CD4-positive, alpha-beta T cell treated with Interferon gamma for 1 hour (primary cell): ENCODE measurements at regions not wholly inside any gene's neighbourhood (a gene's known extent, or its start where the extent isn't known, plus 50 kb on each side); places are given as distances from the start of the nearest gene placed in this dataset.
"Not testable (repeated sequence)": the region's sequence is repeated elsewhere in the genome, so short reads cannot be mapped to it uniquely, and the experiment has no call there.

Experiments
- DNase-seq: peaks from one replicate; pipeline ENCODE4 v3.0.0-alpha.2; 2020

DNA sequence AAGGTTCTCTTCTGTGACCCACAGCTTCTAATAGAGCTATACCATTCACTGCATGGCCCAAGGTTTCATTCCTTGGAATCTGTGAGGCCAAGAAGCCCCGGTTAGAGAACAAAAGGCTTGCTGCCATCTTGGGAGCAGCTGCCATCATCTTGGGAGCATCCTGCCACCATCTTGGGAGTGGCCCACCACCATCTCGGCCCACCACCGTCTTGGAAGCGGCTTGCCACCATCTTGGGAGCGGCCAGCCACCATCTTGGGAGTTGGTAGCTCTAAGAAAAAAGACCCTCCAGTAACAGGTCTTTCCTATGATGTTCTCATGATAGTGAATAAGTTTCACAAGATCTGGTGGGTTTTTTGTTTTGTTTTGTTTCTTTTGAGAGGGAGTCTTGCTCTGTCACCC is 703.9 kb upstream of the ANO3 start:
- no peak for DNase-seq

DNA sequence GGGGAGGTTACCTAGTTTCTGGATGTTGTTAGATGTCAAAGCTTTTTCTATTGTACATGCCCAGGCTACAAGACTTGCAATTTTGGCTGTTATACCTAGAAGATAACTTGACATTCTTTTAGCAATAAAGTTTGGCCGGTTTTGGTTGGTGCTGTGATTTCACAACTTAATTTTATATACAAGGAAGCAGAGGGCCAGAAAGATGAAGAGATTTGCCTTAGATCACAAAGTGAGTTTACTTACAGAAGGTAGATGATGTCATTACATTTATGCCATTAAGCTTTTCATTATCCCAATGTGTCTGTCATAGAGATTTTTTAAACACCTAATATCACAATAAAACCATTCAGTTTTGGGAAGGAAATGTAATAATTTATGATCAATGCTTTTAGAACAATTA is 698.7 kb upstream of the ANO3 start:
- DNase-seq = no peak

DNA sequence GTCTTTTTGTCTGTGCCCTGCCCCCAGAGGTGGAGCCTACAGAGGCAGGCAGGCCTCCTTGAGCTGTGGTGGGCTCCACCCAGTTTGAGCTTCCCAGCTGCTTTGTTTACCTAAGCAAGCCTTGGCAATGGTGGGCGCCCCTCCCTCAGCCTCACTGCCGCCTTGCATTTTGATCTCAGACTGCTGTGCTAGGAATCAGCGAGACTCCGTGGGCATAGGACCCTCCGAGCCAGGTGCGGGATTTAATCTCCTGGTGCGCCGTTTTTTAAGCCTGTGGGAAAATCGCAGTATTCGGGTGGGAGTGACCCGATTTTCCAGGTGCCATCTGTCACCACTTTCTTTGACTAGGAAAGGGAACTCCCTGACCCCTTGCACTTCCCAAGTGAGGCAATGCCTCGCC is 682.7 kb upstream of the ANO3 start:
- DNase-seq = not testable (repeated sequence)

DNA sequence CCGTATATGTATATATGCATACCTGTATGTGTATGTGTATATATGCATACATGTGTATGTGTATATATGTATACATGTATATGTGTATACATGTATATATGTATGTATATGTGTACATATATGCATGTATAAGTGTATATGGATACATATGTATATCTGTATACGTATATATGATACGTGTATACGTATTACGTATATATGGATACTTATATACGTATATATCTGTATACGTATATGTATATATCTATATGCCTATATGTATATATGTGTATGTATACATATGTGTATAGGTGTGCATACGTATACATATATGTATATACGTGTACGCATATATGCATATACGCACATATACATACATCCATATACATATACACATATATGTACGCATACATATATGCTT is 681.6 kb upstream of the ANO3 start:
- DNase-seq = no peak

DNA sequence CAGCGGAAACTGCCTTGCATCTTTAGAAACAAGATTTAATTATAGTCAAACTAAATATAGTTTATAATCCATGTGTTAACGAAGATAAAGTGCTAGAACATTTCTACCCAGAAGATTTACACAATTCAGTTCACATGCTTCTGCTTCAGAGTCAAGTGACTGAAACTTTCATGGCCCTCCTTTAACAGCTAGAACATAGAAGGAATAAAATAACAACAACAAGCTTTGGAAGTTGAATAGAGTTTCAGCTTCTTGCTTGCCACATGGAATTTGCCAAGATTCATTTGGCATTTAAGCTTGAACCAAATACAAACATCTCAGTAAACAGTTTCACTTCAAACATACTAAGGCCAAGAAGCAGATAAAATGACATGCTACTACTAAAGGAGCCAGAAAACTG is 676.3 kb upstream of the ANO3 start:
- no peak for DNase-seq

DNA sequence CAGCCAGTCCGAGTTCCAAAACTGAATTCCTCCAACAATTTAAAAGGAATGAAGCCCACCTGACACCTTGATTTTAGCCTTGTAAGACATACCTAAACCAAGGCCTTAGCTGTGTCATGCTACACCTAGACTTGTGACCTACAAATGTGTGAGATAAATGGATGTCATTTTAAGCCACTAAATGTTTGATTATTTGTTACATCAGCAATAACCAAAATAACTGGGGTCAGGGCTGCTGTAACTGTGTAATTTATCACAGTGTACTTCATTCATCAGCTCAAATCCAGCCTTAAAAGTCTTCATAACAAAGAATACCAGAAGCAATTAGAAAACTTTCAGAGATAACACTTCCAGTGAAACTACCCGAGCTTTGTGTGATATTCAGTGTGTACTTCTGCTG is 673.0 kb upstream of the ANO3 start:
- DNase-seq = no peak

DNA sequence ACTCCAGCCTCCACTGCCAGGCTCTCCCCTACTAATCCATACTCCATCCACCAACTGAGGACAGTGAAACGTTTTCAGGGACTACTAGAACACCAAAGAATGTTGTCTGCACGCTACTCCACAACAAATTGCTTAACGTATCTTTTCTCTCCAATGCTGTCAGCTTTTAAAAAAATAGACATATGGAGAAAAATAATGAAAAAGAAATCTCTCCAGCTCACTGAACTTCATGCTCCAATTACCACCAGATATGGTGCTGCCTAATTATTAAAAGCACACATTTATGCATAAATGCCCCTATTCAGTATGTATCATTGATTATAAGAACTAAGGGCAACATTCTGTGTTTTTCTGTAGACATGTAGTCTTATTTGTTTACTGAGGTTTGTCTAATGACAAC is 672.2 kb upstream of the ANO3 start:
- DNase-seq = no peak

DNA sequence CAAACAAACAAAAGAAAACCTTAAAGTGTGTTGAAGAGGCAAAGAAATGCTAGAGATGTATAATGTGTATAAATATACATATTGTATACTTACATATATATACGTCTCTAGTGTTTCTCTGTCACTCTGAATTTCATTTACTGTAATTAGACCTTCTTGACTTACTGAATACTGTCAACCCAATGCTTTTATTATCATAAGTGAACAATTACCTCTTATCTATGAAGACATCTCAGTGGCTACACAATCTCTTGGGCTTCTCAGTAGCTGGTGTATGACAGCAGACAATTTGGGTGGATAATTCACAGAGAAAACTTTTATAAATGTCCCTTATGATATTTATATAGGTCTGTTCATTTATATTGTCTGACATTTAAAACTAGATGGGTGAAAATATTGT is 664.1 kb upstream of the ANO3 start:
- DNase-seq = no peak

DNA sequence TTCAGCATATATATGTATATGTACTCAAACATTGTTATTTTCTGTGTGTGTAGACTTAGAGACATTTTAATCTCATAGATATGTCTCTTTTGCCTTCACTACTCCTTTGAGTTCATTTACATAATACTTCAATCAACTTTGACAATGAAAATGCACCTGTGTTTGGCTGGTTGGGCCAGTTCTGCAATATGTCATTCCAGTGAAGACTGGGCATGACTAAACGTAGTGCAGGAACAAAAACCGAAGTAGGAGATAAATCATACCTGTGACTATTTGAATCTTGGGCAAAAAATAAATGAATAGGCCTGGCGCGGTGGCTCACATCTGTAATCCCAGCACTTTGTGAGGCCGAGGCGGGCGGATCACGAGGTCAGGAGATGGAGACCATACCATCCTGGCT is 640.0 kb upstream of the ANO3 start:
- DNase-seq = no peak

DNA sequence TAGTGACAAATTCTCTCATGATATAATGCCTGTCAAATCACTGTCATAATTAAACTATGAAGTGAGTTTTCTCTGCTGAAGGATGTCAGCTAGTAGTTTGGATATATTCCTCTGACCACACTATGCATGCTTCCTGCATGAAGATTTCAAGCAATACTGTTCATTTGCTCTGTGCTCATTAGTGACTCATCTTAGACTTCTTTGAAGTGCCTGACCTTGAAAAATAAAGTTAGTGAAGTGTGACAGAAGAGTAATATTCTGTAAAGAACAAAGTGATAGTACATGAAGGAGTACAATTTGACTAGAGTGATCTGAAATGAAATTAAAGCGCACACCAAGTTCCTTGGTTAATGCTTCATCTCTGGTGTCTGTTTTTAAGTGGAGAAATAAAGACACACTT is 629.5 kb upstream of the ANO3 start:
- DNase-seq = no peak

DNA sequence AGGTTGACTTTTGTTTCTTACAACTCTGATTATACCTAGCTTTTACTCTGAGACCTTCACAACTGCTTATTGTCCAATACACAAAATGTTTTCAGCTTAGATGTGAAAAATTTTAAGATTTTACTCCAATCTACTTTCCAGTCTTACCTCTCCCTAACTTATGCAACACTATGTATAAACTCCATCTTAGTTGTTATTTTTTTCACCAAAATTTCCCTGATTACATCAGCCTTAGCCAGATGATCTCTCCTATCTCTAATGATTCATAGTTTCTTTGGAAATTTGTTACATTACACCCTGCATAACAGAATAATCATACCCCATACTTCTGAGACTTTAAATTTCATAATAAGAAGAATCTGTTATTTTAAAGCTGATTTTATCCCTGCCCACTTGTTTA is 621.0 kb upstream of the ANO3 start:
- no peak for DNase-seq

DNA sequence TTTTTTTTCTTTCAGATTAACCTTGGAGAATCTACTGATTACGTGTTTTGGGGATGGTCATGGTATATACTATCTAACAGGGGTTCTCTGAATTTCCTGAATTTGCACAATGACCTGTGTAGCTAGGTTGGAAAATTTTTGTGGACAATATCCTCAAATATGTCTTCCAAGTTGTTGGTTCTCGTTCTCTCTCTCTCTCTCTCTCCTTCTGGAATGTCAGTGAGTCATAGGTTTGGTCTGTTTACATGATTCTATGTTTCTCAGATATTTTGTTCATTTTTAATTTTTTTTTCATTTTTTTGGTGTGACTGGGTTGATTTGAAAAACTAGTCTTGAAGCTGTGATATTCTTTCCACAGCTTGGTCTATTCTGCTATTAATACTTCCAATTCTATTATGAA is 604.0 kb upstream of the ANO3 start:
- no peak for DNase-seq

DNA sequence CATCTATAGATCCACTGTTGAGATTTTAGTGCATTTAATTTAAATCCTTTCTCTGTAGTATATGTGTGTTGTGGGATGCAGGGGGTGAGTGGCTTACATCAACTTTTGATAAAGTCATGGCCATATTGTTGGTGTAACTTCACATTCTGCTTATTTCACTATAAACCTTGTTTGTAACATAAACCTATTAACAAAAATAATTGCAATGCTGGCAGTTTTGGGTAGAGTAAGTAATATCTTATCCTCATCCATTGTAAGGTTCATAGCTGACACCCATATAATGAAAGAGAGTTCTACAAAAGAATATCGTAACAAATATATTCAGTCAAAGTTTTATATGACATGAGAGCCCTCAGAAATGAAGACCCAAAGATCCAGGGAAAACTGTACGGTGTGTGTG is 601.7 kb upstream of the ANO3 start:
- no peak for DNase-seq

DNA sequence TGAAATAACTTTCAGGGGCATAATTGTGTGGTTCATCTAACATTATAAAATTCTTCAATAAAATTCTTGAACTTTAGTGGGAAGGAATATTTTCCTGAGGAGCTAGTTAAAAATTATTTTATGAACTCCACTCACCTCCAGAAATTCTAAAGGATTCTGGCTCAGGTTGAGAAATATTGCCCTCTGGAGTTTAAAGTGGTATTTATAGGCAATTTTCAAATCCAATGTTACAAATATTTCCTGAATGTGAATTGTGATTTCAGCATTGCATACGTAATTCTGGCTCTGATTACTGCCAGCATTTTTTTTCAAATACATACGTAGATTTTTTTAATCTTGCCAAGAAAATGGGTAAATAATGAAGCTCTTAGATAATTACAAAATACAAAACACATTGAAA is 598.2 kb upstream of the ANO3 start:
- no peak for DNase-seq

DNA sequence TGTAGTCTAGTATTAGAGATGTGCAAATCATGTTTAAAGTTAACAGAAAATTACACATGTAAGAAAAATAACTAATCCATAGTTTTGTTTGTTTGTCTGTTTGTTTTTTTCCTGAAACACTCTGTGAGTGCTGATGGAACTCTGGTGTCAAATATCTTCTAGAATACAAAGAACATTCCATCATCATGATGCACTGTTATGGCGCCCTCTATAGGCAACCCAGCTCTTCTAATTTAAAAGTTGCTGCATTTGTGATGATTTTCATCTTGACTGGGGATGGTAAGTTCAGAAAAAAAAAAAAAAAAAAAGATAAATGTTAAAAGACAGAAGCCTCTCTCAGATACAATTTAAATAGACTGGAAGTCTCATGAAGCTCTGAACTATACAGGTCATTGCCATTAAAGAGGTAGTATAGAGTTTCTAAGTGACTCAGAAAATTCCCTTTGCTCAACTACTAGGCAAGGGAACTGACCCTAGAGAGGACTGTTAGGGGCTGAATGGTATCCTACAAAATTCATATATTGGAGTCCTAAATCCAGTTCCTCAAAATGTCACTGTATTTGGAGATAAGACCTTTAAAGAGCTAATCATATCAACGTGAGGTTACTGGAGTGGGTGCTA is 597.2 kb upstream of the ANO3 start:
- DNase-seq = no peak

DNA sequence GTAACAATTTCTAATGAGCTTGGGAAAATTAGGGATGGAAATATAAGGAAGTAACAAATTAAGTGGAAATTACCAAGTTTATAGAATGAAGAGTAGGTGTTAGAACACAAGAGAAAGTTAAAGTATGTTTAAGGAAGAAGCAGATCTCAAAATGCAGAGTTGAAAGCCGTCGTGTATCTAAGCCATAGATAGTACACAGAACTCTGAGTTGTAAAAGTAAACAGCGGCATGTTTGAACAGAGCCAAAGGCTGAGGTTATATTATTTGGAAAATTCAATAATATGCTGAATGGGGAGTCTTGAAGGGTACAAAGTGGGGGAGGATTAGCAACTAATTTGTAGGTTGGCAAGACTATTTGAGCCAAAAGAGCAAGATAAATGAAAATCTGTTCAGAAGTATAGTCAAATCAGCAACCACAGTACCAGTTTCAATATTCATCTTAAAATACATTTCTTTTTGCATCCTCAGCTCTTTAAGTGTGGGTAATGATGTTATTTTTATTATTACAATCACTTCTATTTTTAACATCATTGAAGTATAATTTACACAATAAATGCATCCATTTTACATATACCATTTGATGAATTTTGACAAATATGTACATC is 594.8 kb upstream of the ANO3 start:
- DNase-seq = no peak

DNA sequence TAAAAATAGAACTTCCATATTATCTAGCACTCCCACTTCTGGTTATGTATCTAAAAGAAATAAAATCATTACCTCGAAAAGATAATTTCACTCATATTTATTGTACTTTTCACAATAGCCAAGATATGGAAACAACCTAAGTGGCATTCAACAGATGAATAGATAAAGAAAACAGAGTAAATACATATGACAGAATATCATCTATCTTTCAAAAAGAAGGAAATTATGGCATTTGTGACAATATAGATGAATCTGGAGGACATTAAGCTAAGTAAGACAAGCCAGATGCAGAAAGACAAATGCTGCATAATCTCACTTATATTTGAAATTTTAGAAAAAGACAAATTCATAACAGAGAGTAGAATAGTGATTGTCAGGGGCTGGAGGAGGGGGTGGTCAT is 590.0 kb upstream of the ANO3 start:
- DNase-seq = no peak

DNA sequence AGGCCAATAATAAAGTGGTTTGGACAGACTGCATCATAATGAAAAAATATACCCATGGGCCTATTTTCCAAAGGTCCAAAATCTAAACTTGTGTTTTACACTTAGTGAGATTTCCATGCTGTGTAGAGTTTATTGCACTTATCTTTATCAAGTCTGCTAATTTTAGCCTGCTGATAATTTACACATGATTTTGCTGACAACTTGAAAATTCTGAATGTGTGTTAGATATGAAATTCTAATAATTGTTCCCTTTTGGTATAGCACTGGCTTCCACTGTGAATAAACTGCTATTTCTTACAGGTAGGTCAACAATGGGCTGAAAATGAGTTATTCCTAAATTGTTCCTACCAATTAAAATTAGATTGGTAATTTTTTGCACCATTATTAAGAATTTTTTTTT is 589.1 kb upstream of the ANO3 start:
- no peak for DNase-seq

DNA sequence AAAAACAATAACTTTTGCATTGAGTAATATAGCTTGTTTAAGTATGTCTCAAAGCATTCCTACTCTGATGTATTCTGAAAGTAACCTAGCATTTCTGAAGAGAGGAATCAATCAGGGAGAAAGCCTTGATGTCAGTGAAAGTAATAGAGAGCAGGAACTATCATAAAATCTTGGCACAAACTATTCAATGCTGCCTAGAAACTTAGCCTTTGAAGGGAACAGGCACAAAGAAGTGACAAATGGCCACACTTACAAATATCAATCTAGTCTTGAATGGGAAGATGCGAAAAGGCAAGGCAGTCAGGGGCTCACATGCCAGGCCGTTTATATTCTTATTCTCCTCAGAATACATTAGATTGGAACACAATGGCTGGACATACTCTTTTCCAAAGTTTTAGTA is 576.5 kb upstream of the ANO3 start:
- no peak for DNase-seq

DNA sequence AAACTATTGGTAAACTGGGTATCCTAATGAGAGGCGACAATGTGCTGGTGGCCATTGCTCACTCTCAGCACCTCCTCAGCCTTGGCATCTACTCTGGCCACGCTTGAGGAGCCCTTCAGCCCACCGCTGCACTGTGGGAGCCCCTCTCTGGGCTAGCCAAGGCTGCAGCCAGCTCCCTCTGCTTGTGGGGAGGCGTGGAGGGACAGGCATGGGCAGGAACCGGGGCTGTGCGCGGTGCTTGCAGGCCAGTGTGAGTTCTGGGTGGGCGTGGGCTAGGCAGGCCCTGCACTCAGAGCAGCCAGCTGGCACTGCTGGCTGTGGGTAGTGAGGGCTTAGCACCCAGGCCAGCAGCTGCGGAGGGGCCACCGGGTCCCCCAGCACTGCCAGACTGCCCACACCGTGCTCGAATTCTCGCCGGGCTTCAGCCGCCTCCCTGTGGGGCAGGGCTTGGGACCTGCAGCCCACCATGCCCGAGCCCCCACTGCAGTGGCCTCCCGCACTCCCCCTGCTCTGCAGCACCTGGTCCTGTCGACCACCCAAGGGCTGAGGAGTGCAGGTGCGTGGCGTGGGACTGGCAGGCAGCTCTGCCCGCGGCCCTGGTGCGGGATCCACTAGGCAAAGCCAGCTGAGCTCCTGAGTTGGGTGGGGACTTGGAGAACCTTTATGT is 575.9 kb upstream of the ANO3 start:
- no peak for DNase-seq

DNA sequence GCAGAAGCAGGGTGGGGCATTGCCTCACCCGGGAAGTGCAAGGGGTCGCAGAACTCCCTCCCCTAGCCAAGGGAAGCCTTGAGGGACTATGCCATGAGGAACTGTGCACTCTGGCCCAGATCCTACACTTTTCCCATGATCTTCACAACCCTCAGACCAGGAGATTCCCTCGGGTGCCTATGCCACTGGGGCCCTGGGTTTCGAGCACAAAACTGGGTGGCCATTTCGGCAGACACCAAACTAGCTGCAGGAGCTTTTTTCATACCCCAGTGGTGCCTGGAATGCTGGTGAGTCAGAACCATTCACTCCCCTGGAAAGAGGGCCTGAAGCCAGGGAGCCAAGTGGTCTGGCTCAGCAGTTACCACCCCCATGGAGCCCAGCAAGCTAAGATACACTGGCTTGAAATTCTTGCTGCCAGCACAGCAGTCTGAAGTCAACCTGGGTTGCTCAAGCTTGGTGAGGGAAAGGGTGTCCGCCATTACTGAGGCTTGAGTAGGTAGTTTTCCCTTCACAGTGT is 573.7 kb upstream of the ANO3 start:
- no peak for DNase-seq

DNA sequence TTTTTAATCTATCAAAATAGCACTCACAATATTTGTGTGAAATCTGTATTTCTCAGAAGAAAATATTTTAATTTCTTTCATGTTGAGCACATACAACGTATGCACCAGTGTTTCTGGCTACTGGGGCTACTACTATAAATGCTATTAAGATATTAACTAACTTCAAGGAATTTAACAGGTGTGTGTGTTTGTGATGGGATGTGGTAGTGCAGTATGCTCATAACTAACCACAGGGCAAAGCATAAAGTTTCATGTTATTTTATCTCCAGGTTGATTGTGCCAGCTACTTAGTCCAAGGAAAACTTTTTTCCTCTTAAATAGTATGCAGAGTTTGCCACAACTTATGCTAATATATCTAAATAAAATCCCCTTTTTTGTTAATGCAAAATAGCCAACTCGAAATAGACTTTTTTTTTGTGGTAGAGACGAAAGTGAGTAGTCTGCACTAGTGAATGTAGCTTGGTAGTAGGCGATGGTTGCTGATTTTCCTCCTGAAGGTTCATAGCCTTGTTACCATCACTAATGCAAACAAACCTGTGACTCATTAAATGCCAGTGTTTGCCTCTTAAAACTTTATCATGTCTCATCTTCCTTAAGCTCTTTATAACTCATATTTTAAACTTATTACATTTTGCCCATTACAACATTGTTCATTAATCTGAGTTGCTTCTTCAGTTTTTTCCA is 565.5 kb upstream of the ANO3 start:
- no peak for DNase-seq

DNA sequence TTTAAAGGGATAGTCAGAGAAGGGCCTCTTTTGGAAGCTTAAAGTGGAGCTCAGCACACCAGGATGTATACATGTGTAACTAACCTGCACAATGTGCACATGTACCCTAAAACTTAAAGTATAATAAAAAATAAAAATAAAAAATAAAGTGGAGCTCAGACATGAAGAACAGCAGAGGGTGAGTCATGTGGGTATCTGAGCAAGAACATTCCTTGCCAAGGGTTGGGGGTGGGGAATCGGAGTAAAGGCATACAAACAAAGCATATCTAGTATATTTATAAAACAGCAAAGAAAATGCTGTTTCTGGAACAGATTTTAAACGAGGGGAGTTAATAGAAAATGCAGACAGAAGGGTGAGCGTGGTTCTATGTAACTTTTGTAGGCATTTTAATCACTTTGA is 562.6 kb upstream of the ANO3 start:
- no peak for DNase-seq

DNA sequence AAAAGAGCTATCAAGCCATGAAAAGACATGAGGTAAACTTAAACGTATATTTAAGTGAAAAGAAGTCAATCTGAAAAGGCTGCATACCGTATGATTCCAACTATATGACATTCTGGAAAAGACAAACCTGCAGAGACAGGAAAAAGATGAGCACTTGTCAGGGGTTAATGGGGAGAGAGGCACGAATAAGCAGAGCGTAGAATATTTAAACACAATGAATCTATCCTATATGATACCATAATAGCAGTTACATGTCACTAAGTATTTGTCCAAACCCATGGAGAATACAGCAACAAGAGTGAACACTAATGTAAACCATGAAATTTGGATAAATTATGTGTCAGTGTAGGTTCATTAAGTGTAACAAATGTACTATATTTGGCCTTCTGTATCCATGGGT is 560.3 kb upstream of the ANO3 start:
- DNase-seq = no peak
